NT2/D1 (cell line): ENCODE measurements at regions not wholly inside any gene's neighbourhood (a gene's known extent, or its start where the extent isn't known, plus 50 kb on each side); places are given as distances from the start of the nearest gene placed in this dataset.

ENCODE experiments used
- DNase-seq: peaks from one replicate; pipeline ENCODE4 v3.0.0-alpha.2; 2011; ENCODE audit warnings: low read depth, low spot score
- H3K27me3 ChIP-seq: 2 replicates; pipeline ENCODE4 v1.6.0; 2011; ENCODE audit warnings: mild to moderate bottlenecking; ENCODE audit not compliant: insufficient read length, insufficient read depth
- H3K36me3 ChIP-seq: 2 replicates; pipeline ENCODE4 v1.6.1; 2011; ENCODE audit warnings: mild to moderate bottlenecking, low read length, mixed read lengths; ENCODE audit not compliant: insufficient read depth, insufficient read length
- H3K4me1 ChIP-seq: 2 replicates; pipeline ENCODE4 v1.5.1; 2011; ENCODE audit not compliant: insufficient read depth, insufficient read length
- H3K4me3 ChIP-seq: 2 replicates; pipeline ENCODE4 v1.5.1; 2011; ENCODE audit warnings: low read depth; ENCODE audit not compliant: insufficient read length
- H3K9ac ChIP-seq: 2 replicates; pipeline ENCODE4 v1.6.0; 2011; ENCODE audit warnings: low read depth; ENCODE audit not compliant: insufficient read length
- H3K9me3 ChIP-seq: 2 replicates; pipeline ENCODE4 v1.5.1; 2011; ENCODE audit warnings: mild to moderate bottlenecking, low read length; ENCODE audit not compliant: insufficient read depth
- SUZ12 ChIP-seq: IDR thresholded peaks from 2 replicates; pipeline ENCODE4 v1.6.1; 2011; ENCODE audit not compliant: insufficient read length, insufficient read depth; ENCODE audit errors: extremely low read depth
- YY1 ChIP-seq: IDR thresholded peaks from 2 replicates; pipeline ENCODE4 v1.6.1; 2011; ENCODE audit not compliant: insufficient read length, insufficient read depth
- ZNF274 ChIP-seq: IDR thresholded peaks from 2 replicates; pipeline ENCODE4 v1.6.1; 2011; ENCODE audit warnings: mild to moderate bottlenecking, low read depth, low read length

GRCh38 chr5:68011259-68011760, 204.2 kb upstream of the PIK3R1 start:
- no peak overlapping the region for H3K4me3 ChIP-seq
- TF ChIP-seq SUZ12 (no peak), ZNF274 (no peak), YY1 (no peak)
- DNase-seq: no peak
- no peaks in the 10 kb centered on the region for H3K9me3 ChIP-seq
- H3K4me1 ChIP-seq: no peaks in the 10 kb centered on the region
- no peaks in the 10 kb centered on the region for H3K27me3 ChIP-seq
- H3K9ac ChIP-seq: no peak overlapping the region
- no peaks in the 10 kb centered on the region for H3K36me3 ChIP-seq

GRCh38 chr5:68010740-68011139, 204.8 kb upstream of the PIK3R1 start:
- DNase-seq: no peak
- H3K4me3 ChIP-seq: no peak overlapping the region
- H3K36me3 ChIP-seq: no peaks in the 10 kb centered on the region
- no peaks in the 10 kb centered on the region for H3K4me1 ChIP-seq
- no peak overlapping the region for H3K9ac ChIP-seq
- no peaks in the 10 kb centered on the region for H3K27me3 ChIP-seq
- TF ChIP-seq ZNF274 (no peak), YY1 (no peak), SUZ12 (no peak)
- no peaks in the 10 kb centered on the region for H3K9me3 ChIP-seq

GRCh38 chr5:68007451-68007850, 208.1 kb upstream of the PIK3R1 start:
- Histone ChIP-seq H3K4me1 (no peaks in the 10 kb centered on the region), H3K4me3 (no peak overlapping the region), H3K36me3 (no peaks in the 10 kb centered on the region), H3K27me3 (no peaks in the 10 kb centered on the region), H3K9ac (no peak overlapping the region), H3K9me3 (no peaks in the 10 kb centered on the region)
- DNase-seq: no peak
- TF ChIP-seq ZNF274: no peak
- no peak for TF ChIP-seq YY1
- TF ChIP-seq SUZ12: no peak

GRCh38 chr5:68002836-68003235, 212.7 kb upstream of the PIK3R1 start:
- Histone ChIP-seq H3K9ac (no peak overlapping the region), H3K36me3 (no peaks in the 10 kb centered on the region), H3K27me3 (no peaks in the 10 kb centered on the region), H3K9me3 (no peaks in the 10 kb centered on the region), H3K4me3 (no peak overlapping the region), H3K4me1 (no peaks in the 10 kb centered on the region)
- DNase-seq: no peak
- no peak for TF ChIP-seq ZNF274
- no peak for TF ChIP-seq SUZ12
- no peak for TF ChIP-seq YY1

GRCh38 chr5:68000805-68001204, 214.8 kb upstream of the PIK3R1 start:
- Histone ChIP-seq H3K27me3 (no peaks in the 10 kb centered on the region), H3K9ac (no peak overlapping the region), H3K4me3 (no peak overlapping the region), H3K4me1 (no peaks in the 10 kb centered on the region), H3K36me3 (no peaks in the 10 kb centered on the region), H3K9me3 (no peaks in the 10 kb centered on the region)
- DNase-seq: no peak
- no peak for TF ChIP-seq YY1
- no peak for TF ChIP-seq SUZ12
- no peak for TF ChIP-seq ZNF274

GRCh38 chr5:67999391-67999790, 216.2 kb upstream of the PIK3R1 start:
- TF ChIP-seq YY1: no peak
- no peak for TF ChIP-seq ZNF274
- no peak for TF ChIP-seq SUZ12
- Histone ChIP-seq H3K9ac (no peak overlapping the region), H3K4me1 (no peaks in the 10 kb centered on the region)

GRCh38 chr5:67998709-67999261, 216.8 kb upstream of the PIK3R1 start:
- Histone ChIP-seq H3K9me3 (no peaks in the 10 kb centered on the region), H3K36me3 (no peaks in the 10 kb centered on the region), H3K9ac (no peak overlapping the region), H3K27me3 (no peaks in the 10 kb centered on the region), H3K4me3 (no peak overlapping the region), H3K4me1 (no peaks in the 10 kb centered on the region)
- no peak for DNase-seq
- TF ChIP-seq SUZ12 (no peak), YY1 (no peak), ZNF274 (no peak)

More at GRCh38 chr5:67999391-67999790, 216.2 kb upstream of the PIK3R1 start:
- Histone ChIP-seq H3K36me3 (no peaks in the 10 kb centered on the region), H3K4me3 (no peak overlapping the region), H3K27me3 (no peaks in the 10 kb centered on the region), H3K9me3 (no peaks in the 10 kb centered on the region)
- DNase-seq: no peak
